ENCODE measurements at regions not wholly inside any gene's neighbourhood (a gene's known extent, or its start where the extent isn't known, plus 50 kb on each side); places are given as distances from the start of the nearest gene placed in this dataset.
"Not testable (repeated sequence)": the region's sequence is repeated elsewhere in the genome, so short reads cannot be mapped to it uniquely, and the experiment has no call there.

DNA sequence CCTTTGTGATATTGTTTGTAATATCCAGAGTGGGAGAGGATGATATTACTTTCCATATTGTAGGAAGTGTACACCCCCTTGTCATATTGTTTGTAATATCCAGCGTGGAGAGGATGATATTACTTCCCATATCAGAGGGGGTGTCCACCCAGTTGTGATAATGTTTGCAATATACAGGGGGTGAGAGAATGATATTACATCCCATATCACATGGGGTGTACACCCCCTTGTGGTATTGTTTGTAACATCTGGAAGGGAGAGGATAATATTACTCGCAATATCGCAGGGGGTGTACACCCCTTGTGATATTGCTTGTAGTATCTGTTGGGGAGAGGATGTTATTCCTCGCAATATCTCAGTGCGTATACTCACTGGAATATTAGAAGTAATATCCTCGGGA, 61.5 kb downstream of the PRSS23 start:
- no peak for DNase-seq

DNA sequence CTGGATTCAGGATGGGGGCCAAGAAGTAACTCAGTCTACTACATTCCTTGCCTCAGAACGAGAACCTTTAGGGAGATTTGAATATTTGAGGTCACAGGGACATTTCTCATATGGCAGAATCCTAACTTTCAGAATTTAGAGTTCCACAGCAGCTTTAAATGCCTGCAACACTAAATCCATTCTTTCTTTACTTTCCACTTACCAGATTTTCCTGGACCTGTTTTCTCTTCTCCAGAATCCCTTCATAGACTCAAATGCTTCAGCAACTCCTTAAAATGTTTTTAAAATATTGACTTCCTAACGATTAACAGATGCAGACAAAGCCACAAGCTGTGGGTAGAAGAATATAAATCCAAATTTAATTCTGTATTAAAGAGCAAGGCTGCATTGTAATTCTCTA, 63.1 kb downstream of the PRSS23 start:
- no peak for DNase-seq

DNA sequence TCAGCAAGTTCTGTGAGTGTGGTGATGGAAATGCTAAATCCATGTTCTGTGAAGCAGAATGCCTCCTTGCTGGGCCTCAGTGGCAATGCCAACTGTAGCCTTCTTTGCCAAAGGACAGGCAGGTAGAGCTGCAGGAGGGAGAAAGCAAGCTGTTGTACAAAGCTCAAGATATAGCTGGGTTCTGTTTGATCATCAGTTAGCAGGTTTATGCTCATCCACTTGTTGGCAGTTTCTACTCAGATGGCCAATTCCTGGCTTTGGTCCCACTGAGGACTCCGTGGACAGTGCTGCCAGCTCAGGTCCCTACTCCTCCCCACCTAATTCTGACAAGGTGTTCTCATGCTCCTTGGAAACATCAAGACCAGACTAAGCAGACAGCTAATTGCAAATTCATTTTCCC, 65.1 kb downstream of the PRSS23 start:
- no peak for DNase-seq

DNA sequence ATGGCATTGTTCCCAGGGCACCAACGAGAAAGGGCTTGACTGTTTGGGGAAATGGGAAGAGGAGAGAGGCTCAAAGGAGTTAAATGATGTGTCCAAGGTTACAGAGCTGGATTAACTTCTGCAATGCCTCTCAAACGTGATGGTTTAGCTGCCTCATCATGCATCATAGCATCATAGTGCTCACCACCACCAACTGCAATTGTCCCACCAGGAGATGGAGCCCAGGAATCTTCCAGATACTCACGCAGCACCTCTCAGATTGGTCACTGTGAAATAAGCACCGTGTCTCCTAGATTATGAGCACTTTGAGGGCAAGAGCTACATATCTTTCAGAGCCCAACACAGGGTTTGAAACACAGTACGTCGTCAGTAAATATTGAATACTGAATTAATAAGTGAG, 69.2 kb downstream of the PRSS23 start:
- no peak for DNase-seq

DNA sequence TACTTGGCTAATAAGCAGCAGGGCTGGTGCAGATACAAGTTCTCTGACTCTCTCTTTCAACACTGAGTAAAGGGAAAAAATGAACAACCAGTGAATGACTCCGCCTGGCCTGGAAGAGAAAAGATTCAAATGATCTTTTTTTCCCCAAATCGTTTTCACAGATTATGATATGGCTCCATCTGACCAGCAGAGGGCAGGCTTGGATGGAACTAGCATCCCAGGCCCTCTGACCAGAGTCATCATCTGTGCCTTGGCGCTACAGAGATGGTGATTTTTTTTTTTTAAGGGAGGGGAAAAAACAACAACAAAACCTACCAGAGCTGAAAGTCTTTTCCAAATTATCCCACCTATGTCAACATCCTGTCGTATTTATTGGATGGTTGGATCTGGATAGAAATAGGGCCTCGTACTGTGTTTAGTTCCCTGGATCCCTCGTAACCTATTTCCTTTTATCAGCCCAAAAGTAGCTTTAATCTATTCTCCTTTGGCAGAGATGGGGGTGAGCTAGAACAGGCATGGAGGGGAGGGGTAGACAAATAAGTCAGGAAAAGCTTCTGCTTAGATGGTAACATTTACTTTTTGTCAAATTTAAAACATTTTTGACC, 69.7 kb downstream of the PRSS23 start:
- peak; percentile 32 for DNase-seq

DNA sequence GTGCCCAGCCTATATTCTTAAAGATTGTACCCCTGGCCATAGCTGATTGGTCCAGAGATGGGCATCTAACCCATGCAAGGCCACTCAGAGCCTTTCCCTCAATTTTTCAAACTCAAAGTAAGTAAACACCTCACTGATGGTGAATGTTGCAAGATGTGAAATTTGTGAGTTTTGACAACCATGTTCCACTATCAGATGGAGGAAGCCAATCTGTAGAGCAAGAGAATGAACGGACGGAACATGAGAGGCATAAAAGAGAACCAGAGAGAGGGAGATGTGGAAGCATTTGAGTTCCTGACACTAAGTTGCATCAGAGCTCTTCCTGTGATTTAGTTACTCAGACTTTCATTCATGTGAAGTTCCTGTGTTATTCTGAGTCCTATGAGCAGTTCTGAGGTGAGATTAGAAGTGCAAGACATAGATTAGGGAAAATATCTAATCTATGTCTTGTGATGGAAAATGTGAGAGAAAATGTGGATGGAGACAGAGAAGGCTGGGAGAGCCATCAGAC, 73.3 kb downstream of the PRSS23 start:
- DNase-seq: no peak

DNA sequence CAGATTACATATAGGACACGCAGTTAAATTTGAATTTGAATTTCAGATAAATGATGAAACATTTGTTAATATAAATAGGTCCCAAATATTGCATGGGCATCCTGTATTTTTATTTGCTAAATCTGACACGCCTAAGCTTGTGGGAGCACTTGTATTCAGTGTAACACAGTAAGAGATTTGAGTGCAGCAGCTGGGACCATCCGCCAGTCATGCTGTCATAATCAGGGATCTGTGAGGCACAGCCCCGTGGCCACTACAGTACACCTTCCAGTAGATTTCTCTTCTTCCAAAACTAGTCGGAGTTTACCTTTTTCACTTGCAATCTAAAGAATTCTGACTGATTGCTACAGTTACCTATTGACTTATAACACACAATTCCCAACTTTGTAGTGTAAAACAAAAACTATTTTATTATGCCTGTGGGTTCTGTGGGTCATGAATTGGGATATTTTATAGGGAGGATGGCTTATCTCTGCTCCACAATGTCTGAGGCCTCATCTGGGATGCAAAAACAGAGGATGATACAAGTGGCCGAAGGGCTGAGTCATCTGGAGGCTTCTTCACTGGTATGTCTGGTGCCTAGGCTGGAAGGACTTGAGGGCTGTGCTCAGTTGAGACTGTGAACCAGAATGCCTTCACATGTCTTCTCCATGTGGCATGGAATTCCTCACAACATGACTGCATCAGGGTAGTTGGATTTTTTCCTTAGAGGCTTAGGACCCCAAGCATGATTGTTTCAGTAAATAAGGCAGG, 74.1 kb downstream of the PRSS23 start:
- DNase-seq: no peak

DNA sequence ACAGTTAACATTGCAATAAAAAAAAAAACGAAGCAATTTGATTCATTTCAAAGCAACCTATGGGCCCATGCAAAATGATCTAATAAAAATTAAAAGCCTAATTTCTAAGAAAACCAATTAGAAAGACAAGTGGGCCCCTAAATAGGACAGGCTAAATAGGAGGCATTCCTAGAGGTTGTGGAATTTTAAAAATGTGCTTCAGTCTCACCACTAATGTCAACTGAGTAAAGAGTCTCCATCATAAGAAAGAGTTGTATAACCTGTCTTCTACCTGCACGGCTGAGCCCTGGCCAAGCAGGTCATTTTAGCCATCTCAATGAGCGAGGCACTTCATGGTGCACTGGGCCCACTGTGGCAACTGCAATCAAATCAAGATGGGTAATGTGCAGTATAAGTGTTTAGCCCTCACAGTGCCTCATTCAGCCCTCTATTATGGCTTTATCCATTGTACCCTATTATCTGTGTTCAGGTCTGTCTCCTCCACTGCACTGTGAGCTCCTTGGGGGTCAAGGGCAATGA, 76.4 kb downstream of the PRSS23 start:
- no peak for DNase-seq

DNA sequence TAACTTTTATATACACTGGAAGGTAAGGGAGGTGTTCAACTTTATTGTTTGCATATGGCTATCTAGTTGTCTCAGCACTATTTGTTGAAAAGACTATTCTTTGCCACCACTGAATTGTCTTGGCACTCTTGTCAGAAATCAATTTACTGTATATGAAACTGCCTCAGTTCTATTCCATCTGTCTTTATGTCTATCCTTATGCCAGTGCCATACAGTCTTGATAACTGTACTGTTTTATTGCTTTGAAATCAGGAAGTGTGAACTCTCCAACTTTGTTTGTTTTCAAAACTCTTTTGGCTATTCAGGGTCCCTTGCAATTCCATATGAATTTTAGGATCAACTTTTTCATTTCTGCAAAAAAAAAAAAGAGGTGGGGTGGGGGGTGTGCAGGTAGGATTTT, 77.2 kb downstream of the PRSS23 start:
- no peak for DNase-seq

DNA sequence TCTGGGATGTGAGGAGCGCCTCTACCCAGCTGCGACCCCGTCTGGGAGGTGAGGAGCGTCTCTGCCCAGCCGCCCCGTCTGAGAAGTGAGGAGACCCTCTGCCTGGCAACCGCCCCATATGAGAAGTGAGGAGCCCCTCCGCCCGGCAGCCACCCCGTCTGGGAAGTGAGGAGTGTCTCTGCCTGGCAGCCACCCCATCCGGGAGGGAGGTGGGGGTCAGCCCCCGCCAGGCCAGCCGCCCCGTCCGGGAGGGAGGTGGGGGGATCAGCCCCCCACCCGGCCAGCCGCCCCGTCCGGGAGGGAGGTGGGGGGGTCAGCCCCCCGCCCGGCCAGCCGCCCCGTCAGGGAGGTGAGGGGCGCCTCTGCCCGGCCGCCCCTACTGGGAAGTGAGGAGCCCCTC, 76.0 kb downstream of the FZD4 start:
- DNase-seq: not testable (repeated sequence)

DNA sequence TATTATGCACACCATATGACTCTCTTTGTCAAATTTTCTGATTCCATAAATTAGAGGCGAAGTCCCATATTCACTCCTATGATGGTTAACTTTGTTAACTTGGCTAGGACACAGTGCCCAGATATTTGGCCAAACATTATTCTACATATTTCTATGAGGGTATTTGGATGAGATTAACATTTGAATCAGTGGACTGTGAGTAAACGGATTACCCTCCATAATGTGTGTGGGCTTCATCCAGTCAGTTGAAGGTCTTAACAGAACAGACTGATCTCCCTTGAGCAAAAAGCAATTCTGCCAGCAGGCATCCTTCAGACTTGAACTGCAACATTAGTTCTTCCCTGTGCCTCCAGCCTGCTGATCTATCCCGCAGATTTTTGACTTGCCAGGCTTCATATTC, 69.9 kb downstream of the FZD4 start:
- no peak for DNase-seq

DNA sequence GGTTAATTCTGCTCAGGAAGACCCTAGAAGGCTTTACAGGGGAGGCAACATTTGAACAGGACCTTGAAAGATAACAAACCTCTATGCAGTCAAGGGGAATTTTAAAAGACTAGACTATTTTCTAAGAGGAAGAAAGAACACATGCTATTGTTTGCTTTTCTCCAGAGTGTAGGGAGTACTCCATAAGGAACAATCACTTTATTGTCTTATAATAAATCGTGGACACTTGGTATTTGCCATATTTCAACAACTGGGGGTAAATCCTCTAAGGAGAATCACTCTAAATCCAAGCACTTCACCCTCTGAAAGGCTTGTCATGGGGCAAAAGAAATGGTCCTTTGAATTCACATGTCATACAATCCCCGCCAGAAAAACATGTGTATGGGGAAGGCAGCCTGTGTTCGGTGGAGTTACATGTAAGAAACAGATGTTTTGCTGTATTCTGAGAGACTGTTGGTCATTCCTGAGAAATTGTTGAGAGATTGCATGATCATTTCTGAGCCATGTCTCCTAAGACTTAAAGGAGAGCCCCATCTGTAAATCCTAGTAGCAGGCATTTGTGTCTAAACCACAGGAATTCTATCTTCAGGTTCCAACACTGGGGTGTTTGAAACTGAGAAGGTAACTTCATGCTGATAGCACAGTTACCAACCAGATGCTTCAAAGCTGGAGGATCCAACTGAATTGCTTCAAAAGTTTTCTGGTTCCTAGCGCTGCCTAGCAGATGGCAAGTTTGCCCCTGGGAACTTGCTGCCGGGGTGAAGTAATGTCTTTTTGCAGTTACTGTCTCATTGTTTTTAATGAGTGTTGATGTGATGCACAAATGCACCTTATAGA, 66.8 kb downstream of the FZD4 start:
- no peak for DNase-seq

DNA sequence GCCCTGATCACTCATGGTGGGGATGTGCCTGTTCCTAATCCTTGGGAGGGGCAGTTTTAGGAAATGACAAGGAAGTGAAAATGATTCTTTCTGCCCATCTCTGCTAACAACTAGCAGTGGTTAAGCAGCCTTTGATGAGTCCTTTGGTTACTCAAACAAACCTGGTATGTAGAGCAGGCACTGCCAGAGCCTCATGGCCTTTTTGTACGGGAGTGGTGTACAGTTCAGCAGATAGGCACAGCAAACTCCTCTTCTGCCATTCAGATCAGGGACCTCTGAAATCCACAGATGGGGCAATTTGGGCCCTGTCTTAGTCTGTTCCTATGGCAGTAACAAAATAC, 66.2 kb downstream of the FZD4 start:
- DNase-seq: no peak

DNA sequence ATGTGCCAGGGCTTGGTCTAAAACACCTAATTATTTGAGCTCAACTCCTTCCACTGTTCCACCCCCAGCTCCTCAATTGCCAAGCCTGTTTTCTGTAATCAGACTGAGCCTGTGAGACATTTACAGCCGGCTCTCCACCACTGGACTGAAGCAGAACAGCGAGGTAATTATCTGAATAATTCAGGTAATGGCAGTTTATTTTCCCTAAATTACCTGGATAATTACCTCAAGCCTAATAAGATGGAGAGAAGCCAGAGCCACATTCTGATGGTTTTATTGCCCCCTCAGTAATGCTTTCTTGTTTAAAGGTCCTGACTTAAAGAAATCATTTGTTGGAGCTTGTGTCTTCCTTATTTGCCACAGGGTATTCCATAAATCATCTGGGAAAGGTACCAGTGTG, 64.2 kb downstream of the FZD4 start:
- DNase-seq: no peak

DNA sequence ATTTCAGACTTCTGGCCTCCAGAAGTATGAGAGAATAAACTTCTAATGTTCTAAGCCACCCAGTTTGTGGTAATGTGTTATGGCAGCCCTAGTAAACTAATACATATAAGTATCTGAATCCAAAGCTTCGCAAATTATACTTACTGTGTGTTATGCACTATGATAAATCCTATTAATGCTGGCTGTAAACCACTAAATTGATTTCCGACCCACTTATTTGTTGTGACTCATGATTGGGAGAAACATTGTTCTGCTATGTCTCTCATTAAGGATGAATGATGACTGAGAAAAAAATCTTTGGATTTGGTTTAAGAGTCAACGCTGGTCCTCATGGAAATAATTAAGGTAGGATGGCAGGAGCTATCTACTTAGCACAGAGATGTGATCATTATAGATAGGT, 62.0 kb downstream of the FZD4 start:
- no peak for DNase-seq

All from 8988T (cell line).